GM12801 (cell line): ENCODE measurements at regions not wholly inside any gene's neighbourhood (a gene's known extent, or its start where the extent isn't known, plus 50 kb on each side); places are given as distances from the start of the nearest gene placed in this dataset.

ENCODE experiments used
- TF ChIP-seq, protein P1 (sequence below): IDR thresholded peaks from one replicate; pipeline ENCODE4 v1.5.1; 2011; ENCODE audit warnings: control low read depth; ENCODE audit not compliant: insufficient read length; ENCODE audit errors: extremely low read depth

DNA sequence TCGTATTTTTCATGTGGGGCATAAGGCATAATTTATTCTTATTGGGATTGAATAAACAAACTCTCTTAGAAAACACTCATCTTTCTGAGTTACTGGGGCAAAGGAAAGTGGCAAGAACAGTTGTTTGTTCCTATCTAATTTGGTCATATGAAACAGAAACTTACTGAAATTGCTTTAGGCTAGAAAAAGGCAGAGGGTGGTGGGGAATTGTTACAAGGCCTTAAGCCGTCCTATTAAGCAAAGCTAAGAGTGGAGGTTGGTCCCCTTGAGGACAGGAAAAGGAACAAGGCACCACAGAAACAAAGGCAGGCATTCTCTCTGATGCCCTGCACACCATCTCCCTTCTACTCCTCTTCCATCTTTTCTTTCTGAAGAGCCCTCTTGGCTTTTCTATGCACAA lies 830.9 kb downstream of the EDEM1 start:
- TF ChIP-seq, protein P1, sequence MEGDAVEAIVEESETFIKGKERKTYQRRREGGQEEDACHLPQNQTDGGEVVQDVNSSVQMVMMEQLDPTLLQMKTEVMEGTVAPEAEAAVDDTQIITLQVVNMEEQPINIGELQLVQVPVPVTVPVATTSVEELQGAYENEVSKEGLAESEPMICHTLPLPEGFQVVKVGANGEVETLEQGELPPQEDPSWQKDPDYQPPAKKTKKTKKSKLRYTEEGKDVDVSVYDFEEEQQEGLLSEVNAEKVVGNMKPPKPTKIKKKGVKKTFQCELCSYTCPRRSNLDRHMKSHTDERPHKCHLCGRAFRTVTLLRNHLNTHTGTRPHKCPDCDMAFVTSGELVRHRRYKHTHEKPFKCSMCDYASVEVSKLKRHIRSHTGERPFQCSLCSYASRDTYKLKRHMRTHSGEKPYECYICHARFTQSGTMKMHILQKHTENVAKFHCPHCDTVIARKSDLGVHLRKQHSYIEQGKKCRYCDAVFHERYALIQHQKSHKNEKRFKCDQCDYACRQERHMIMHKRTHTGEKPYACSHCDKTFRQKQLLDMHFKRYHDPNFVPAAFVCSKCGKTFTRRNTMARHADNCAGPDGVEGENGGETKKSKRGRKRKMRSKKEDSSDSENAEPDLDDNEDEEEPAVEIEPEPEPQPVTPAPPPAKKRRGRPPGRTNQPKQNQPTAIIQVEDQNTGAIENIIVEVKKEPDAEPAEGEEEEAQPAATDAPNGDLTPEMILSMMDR, result no peak

DNA sequence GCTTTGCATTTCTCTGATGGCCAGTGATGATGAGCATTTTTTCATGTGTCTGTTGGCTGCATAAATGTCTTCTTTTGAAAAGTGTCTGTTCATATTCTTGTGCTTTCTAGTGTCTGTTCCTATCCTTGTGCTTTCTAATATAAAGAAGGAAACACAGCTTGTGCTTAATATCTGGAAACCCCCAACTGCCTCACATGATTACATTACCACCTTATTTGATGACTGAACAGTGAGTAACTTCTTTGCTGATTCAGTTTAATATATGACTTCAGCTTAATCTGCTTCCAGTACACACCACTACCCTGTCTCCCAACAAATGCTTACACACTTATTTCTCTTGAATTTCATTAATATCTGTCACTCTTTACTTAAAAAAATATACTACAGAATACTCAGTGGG lies 835.1 kb downstream of the EDEM1 start:
- TF ChIP-seq, protein P1, result no peak

DNA sequence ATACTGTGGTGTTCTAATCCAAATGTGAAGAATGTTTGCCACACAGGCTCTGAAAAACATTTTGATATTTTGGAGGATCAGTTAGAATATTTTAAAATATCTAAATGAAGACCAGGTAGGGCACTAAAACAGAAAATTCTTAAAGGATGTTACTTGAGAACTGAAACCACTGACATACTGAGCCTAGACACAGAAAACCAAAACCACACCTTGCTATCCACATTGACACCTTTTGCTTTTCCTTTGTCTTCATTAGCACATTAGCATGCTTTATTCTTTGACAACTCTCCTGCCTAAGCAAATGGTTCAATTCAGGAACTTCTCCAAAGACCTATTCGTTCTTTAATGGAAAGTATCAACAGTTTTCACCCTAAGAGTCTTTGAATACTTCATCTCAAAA lies 835.9 kb upstream of the GRM7 start:
- TF ChIP-seq, protein P1, result no peak

DNA sequence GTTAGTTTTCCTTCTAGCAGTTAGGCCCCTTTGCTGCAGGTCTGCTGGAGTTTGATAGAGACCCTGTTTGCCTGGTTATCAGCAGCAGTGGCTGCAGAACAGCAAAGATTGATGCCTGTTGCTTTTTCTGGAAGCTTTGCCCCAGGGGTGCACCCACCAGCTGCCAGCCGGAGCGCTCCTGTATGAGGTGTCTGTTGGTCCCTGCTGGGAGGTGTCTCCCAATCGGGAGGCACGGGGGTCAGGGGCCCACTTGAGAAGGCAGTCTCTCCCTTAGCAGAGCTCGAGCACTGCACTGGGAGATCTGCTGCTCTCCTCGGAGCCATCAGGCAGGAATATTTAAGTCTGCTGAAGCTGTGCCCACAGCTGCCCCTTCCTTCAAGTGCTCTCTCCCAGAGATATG lies 825.3 kb upstream of the GRM7 start:
- TF ChIP-seq, protein P1, result no peak

DNA sequence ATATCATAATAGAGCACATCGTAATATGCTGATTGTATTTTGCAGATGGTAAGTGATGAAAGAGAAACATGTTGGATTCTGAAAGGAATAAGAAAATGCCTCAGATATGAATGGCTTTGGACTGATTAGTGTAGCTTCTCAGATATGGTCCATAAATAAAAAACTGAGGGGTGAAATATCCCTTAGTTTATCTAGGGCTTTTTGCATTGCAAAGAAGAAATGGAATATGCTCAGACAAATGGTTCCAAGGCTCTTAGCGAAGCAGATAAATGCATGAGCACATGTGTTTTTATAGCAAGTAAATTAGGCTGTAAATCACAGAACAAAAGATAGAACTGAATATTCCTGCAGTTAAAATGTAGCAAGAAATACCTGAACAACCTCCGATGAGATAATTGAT lies 820.9 kb upstream of the GRM7 start:
- TF ChIP-seq, protein P1, result no peak

DNA sequence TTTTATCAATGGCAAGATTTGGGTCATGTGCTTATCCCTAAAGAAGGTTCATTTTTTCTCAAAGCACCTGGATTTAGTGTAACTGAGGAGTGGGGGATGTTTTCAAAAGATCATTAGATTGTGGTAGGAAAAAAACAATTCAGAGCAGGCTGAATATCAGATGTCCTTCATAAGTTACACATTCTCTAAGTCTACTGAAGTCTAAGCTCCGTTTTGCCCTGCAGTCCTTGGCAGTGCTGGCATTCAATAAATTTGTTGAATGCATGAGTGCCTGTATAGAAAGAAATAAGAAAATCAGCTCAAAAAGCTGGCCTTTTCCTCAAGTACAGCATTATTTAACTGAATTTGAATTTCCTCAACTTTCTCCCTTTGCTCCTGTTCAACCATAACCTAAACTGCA lies 819.0 kb upstream of the GRM7 start:
- TF ChIP-seq, protein P1, result no peak

DNA sequence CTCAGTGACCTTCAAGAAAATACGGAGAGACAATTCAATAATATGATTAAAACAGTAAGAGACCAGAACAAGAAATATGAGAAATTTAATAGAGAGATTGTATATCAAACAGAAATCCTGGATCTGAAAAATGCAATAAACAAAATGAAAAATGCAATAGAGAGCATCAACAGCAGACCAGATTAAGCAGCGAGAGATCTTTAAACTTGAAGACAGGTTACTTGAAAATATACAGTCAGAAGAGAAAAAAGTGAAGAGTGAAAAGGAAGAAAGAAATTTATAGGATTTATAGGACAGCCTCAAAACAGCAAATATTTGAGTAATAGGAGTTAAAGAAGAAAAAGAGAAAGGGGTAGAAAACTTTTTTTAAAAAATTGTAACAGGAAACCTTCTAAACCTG lies 813.9 kb upstream of the GRM7 start:
- TF ChIP-seq, protein P1, result no peak

DNA sequence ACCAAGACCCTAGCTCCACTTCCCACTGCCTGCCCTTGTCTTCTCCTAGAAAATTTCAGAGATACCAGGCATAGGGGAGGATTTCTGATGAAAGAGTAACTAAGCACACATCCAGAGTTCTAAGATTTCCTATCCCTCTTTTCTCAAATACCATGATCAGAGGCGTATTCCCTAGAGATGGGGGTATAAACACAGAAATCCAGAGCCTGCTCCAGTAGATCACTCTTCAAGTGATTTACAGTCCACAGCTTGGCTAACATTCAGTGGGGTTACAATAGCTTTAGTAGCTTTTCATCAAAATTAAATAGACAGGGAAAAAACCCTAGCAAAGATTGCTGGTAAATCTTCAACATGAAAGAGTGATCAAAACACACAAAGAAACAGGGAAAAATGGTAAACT lies 800.7 kb upstream of the GRM7 start:
- TF ChIP-seq, protein P1, result no peak
